Bronchial epithelial cell (primary cell): ENCODE measurements at regions not wholly inside any gene's neighbourhood (a gene's known extent, or its start where the extent isn't known, plus 50 kb on each side); places are given as distances from the start of the nearest gene placed in this dataset.

ENCODE experiments used
- DNase-seq: peaks from one replicate; pipeline ENCODE4 v3.0.0-alpha.2; 2010; ENCODE audit warnings: low read depth
- FAIRE-seq: peaks from 2 replicates; lab custom pipeline; 2011; peaks lifted over from hg19 to GRCh38; lab: Jason Lieb, UNC
- H3K27me3 ChIP-seq: 2 replicates; pipeline ENCODE4 v1.5.1; 2011; ENCODE audit warnings: low read length; ENCODE audit not compliant: control insufficient read depth, insufficient read depth
- H3K36me3 ChIP-seq: 2 replicates; pipeline ENCODE4 v1.5.1; 2011; ENCODE audit warnings: low read length; ENCODE audit not compliant: control insufficient read depth, insufficient read depth
- H3K4me3 ChIP-seq: 2 replicates; pipeline ENCODE4 v1.5.1; 2011; ENCODE audit warnings: mild to moderate bottlenecking, low read depth, low read length, control low read depth
- TF ChIP-seq, protein P1 (sequence below): IDR thresholded peaks from 2 replicates; pipeline ENCODE4 v1.5.1; 2011; ENCODE audit warnings: mild to moderate bottlenecking, moderate library complexity, low read length, control low read depth, inconsistent platforms; ENCODE audit not compliant: insufficient read depth, severe bottlenecking

- Histone ChIP-seq H3K4me3 (no peak overlapping the region), H3K27me3 (no peaks in the 10 kb centered on the region), H3K36me3 (no peaks in the 10 kb centered on the region)
- FAIRE-seq = no peak
- TF ChIP-seq, protein P1, sequence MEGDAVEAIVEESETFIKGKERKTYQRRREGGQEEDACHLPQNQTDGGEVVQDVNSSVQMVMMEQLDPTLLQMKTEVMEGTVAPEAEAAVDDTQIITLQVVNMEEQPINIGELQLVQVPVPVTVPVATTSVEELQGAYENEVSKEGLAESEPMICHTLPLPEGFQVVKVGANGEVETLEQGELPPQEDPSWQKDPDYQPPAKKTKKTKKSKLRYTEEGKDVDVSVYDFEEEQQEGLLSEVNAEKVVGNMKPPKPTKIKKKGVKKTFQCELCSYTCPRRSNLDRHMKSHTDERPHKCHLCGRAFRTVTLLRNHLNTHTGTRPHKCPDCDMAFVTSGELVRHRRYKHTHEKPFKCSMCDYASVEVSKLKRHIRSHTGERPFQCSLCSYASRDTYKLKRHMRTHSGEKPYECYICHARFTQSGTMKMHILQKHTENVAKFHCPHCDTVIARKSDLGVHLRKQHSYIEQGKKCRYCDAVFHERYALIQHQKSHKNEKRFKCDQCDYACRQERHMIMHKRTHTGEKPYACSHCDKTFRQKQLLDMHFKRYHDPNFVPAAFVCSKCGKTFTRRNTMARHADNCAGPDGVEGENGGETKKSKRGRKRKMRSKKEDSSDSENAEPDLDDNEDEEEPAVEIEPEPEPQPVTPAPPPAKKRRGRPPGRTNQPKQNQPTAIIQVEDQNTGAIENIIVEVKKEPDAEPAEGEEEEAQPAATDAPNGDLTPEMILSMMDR = no peak
- DNase-seq = no peak
Measured at GRCh38 chr14:54301359-54301758, 95.4 kb upstream of the CDKN3 start.

DNA sequence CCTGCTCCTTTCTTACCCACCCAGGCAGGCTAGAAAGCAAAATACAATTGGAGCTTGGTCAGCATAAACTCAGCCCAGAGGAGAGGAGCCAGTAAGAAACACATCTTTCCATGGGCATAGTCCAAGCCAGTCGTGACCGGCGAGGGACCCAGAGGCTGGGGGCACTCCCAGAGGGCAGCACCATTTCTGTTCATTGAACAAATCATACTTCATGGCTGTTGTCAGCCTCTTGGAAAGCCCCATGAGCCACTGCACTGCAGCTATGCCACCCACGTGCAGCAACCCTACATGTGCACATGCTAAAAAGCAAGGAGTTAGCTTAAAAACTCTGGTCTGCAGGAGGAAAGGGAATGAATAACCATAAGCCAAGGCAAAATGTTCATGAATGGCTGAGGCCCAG, 90.0 kb upstream of the CDKN3 start:
- Histone ChIP-seq H3K4me3 (no peak overlapping the region), H3K36me3 (no peaks in the 10 kb centered on the region), H3K27me3 (no peaks in the 10 kb centered on the region)
- no peak for DNase-seq
- TF ChIP-seq, protein P1 = no peak
- no peak for FAIRE-seq

- no peak for FAIRE-seq
- no peaks in the 10 kb centered on the region for H3K27me3 ChIP-seq
- no peaks in the 10 kb centered on the region for H3K36me3 ChIP-seq
- TF ChIP-seq, protein P1 = no peak
- no peak overlapping the region for H3K4me3 ChIP-seq
- DNase-seq = no peak
Measured at GRCh38 chr14:54309615-54310014, 87.2 kb upstream of the CDKN3 start.

DNA sequence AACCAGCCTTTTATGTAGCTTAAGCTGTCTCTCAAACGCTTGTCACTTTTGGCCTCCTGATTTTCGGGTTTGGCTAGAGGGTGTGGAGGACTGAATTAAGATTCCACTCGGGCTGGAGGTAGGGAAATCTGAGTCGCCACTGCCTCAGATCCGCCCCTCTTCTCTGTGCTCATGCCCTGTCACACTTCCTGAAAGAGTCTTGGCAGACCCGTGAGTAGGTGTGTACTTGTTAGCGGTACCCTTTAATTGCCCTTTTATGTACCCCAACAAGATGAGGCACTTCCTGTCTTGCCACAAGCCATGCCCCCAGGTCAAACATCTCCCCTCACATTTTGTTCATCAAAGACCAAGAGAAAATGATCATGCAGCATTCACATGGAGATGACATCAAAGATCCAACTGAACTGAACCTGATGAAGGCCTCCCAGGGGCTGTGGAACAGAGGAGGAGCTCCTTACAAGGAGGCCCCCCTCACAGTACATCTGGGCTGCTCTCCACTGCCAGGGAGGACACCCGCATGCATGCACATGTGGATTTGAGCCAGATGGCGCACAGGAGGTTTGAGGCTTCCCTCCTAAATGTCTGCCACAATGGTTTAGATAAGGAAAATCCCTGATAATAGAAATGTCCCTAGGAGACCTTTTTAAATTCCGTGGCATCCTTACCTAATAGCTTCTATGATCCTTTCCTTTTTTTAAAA, 86.5 kb upstream of the CDKN3 start:
- no peak overlapping the region for H3K4me3 ChIP-seq
- H3K36me3 ChIP-seq = no peaks in the 10 kb centered on the region
- no peak for FAIRE-seq
- TF ChIP-seq, protein P1 = no peak
- DNase-seq = peak; percentile 52
- H3K27me3 ChIP-seq = no peaks in the 10 kb centered on the region

GRCh38 chr14:54310851-54311228, 86.0 kb upstream of the CDKN3 start:
- Histone ChIP-seq H3K36me3 (no peaks in the 10 kb centered on the region), H3K4me3 (no peak overlapping the region), H3K27me3 (no peaks in the 10 kb centered on the region)
- DNase-seq (no peak), FAIRE-seq (no peak)
- TF ChIP-seq, protein P1 = no peak
